Lung (tissue), 11 donors: ENCODE measurements at regions not wholly inside any gene's neighbourhood (a gene's known extent, or its start where the extent isn't known, plus 50 kb on each side); places are given as distances from the start of the nearest gene placed in this dataset.
A peak's percentile ranks its signal among the peaks of the same experiment; 100 is the strongest.

Experiments
- ATAC-seq: fragments of 200-7000 bp; cut with Tn5 transposase; one replicate; pipeline ENCODE4 v1.9.1; 2020; ENCODE audit warnings: moderate number of reproducible peaks; ENCODE audit not compliant: insufficient read depth, low FRiP score
- DNase-seq, 3 donors: peaks; one replicate each; pipeline ENCODE4 v3.0.0-alpha.2; 2013 to 2017
- H3K27ac ChIP-seq, 2 donors: one replicate each; pipeline ENCODE4 v1.5.1; 2013; ENCODE audit warnings: mild to moderate bottlenecking in 2 of 2, moderate library complexity in 2 of 2, control low read depth in 1 of 2, inconsistent platforms in 1 of 2, low read depth in 1 of 2, low read length in 1 of 2
- H3K27me3 ChIP-seq, 3 donors: one replicate each; pipeline ENCODE4 v1.5.1; 2013; ENCODE audit warnings: low read length in 2 of 3; ENCODE audit not compliant: control insufficient read depth in 3 of 3, insufficient read depth in 3 of 3
- H3K36me3 ChIP-seq, 4 donors: one replicate each; pipeline ENCODE4 v1.5.1; 2013; ENCODE audit warnings: low read length in 4 of 4, mild to moderate bottlenecking in 1 of 4, moderate library complexity in 1 of 4; ENCODE audit not compliant: control insufficient read depth in 4 of 4, insufficient read depth in 4 of 4
- H3K4me1 ChIP-seq, 5 donors: one replicate each; pipeline ENCODE4 v1.5.1; 2013; ENCODE audit warnings: low read length in 5 of 5, mild to moderate bottlenecking in 2 of 5, moderate library complexity in 1 of 5; ENCODE audit not compliant: control insufficient read depth in 5 of 5, insufficient read depth in 5 of 5
- H3K4me3 ChIP-seq: one replicate; pipeline ENCODE4 v1.5.1; 2013; ENCODE audit warnings: mild to moderate bottlenecking, control low read depth, moderate library complexity
- H3K9ac ChIP-seq, 2 donors: one replicate each; pipeline ENCODE4 v1.5.1; 2013; ENCODE audit warnings: low read length in 2 of 2, control low read depth in 1 of 2; ENCODE audit not compliant: insufficient read depth in 1 of 2
- H3K9me3 ChIP-seq, 4 donors: one replicate each; pipeline ENCODE4 v1.5.1; 2013; ENCODE audit warnings: low read length in 3 of 4, mild to moderate bottlenecking in 1 of 4, moderate library complexity in 1 of 4; ENCODE audit not compliant: control insufficient read depth in 4 of 4, insufficient read depth in 3 of 4
- WGBS, 2 donors: extraction: QIAGEN DNeasy Blood & Tissue Kit; methylation state at CpG; one replicate each; pipeline ENCODE4 v1.1.7; 2013; 5-methylcytosine and 5-hydroxymethylcytosine counted together
- TF ChIP-seq, protein P1 (sequence below): IDR thresholded peaks from 2 replicates; pipeline ENCODE4 v1.5.1; 2012; ENCODE audit warnings: mild to moderate bottlenecking; ENCODE audit errors: control extremely low read depth, extremely low read depth
- donor health status: control.
- donor health status: control.
- donor health status: Bipolar disorder and iron deficiency.
- donor health status: healthy.
- donor health status: DM: yes; HTN: yes; CAD: no.

DNA sequence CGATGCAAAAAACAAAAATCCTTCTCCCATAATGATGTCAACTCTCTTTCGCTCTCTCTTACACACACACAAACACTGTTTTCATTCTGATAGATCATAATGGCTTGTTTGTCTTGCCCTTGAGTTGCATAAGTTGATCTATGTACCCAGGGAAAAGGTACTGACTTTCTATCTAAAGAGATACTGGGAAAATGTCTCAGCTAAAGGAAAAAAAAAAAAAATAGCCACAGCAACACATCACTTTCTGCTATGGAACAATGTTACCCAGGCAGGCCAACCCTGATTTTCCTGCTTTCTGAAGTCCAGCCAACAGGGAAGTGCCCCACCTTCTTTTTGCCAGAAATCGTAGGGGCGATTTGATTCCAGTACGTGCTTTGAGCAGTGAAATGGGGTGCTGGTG lies 212.6 kb upstream of the ACTBL2 start:
- WGBS, 2 donors: 63 to 92% methylated on average over 5 of the region's 5 CpGs
- peak overlapping the region in 1 of 2 donors; percentile 92 for H3K27ac ChIP-seq
- TF ChIP-seq, protein P1, sequence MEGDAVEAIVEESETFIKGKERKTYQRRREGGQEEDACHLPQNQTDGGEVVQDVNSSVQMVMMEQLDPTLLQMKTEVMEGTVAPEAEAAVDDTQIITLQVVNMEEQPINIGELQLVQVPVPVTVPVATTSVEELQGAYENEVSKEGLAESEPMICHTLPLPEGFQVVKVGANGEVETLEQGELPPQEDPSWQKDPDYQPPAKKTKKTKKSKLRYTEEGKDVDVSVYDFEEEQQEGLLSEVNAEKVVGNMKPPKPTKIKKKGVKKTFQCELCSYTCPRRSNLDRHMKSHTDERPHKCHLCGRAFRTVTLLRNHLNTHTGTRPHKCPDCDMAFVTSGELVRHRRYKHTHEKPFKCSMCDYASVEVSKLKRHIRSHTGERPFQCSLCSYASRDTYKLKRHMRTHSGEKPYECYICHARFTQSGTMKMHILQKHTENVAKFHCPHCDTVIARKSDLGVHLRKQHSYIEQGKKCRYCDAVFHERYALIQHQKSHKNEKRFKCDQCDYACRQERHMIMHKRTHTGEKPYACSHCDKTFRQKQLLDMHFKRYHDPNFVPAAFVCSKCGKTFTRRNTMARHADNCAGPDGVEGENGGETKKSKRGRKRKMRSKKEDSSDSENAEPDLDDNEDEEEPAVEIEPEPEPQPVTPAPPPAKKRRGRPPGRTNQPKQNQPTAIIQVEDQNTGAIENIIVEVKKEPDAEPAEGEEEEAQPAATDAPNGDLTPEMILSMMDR: no peak
- H3K27me3 ChIP-seq: no peaks in the 10 kb centered on the region
- DNase-seq: peak in 1 of 3 donors; percentile 22
- H3K9me3 ChIP-seq: no peaks in the 10 kb centered on the region
- no peak for ATAC-seq
- H3K4me1 ChIP-seq: peaks cover 2 to 72% (median 16%) of the 10 kb centered on the region in 5 donors
- no peak overlapping the region for H3K4me3 ChIP-seq
- H3K9ac ChIP-seq: no peak overlapping the region
- no peaks in the 10 kb centered on the region for H3K36me3 ChIP-seq

DNA sequence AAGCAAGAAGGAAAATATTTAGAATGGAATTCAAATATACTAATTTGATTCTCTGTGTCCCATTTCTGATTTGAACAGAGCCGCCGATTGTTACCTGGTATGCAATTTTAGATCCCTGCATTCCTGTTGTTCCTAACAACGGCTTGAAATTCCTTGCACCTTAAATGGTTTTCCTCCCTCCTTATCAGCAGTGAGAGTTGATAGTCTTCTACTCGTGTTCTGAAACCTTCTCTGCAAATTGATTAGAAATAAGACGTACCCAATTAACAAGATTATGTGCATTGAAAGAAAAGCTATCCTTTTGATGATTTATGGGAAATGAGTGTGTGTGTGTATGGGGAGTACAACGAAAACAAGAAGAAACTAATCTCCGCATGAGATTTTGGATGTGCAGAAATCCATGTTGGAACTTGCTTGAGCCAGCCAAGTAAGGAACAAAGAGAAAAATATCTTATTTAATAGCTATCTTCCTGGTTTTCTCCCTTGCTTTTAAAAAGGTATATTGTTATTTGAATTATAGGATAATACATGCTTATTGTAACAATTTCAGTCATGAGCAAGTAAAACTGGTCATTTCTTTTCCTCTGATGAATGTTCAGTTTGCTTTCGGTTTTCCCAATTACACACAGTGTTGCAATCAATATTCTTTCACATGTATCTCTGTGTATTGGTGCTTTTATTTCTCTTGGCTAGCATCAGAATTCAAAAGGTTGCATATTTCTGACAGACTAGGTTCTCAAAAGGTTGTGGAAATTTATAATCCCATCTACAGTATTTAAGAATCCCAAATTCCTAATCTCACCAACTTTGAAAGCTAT lies 211.1 kb upstream of the ACTBL2 start:
- Histone ChIP-seq H3K27ac (peak overlapping the region in 1 of 2 donors; percentile 64), H3K4me1 (peaks cover 2 to 57% (median 9%) of the 10 kb centered on the region in 5 donors), H3K36me3 (no peaks in the 10 kb centered on the region), H3K9me3 (no peaks in the 10 kb centered on the region), H3K27me3 (no peaks in the 10 kb centered on the region), H3K4me3 (no peak overlapping the region), H3K9ac (no peak overlapping the region)
- 77 to 80% methylated on average over 8 of the region's 8 CpGs for WGBS, 2 donors
- DNase-seq (no peak), ATAC-seq (no peak)
- TF ChIP-seq, protein P1: no peak

DNA sequence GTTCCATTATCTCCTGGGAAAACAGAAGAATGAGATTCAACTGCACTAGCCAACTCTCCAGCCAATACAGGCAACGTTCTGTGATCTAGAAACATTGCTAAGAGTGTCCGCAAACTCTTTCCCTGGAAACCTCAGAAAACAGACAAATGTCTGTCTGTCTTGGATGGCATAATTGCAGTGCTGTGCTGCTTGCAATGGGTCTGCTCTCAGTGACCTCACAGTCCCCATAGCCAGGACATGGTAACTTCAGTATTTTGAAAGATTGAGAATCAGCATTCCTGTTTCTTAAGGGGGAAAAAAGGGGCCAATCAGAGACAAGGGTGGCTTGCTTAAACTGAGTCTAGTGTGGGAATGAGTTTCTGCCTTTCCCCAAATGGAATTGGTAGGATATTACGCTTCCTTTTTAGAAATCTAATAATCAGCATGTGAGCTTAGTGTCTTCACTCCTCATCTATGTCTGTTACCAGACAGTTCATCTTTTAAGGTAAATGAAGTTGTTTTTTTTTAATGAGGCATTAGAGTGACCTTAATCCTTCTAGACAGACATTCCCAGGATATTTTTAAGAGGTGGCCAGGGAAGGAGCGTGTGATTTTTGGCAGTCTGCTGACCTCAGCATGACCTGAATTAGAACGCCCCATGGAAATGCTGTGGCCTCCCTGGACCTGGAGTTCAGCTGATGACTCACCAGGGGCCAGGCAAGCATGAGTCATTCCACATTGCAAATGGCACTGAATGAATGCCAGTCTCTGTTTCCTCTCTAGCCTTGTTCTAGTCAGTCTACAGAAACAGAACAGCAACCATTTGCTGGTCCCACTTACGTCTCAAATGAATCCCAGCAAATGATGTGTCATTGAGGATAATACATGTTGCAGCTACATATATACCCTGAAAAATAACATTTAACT lies 210.2 kb upstream of the ACTBL2 start:
- Histone ChIP-seq H3K4me1 (peaks cover 2 to 49% (median 8%) of the 10 kb centered on the region in 5 donors), H3K9me3 (no peaks in the 10 kb centered on the region), H3K27me3 (no peaks in the 10 kb centered on the region), H3K36me3 (no peaks in the 10 kb centered on the region), H3K9ac (no peak overlapping the region), H3K4me3 (no peak overlapping the region), H3K27ac (peak overlapping the region in 1 of 2 donors; percentile 66)
- peak; percentile 86 for ATAC-seq
- 59 to 72% methylated on average over 6 of the region's 6 CpGs for WGBS, 2 donors
- TF ChIP-seq, protein P1: no peak
- DNase-seq: peak; percentile 67 to 74 (median 70)
